HCT116 (cell line): ENCODE measurements at regions not wholly inside any gene's neighbourhood (a gene's known extent, or its start where the extent isn't known, plus 50 kb on each side); places are given as distances from the start of the nearest gene placed in this dataset.

Experiments
- CTCF ChIP-seq, 3 experiments: fragments of 200-600 bp in 1 of 3; sonication (generic) in 1 of 3; IDR thresholded peaks in 2 of 3; conservative IDR thresholded peaks in 1 of 3; 2 replicates each; pipeline ENCODE4 v1.5.1; 2012 to 2017; ENCODE audit warnings: low read depth in 2 of 3, low read length in 2 of 3, antibody characterized with exemption in 1 of 3, borderline replicate concordance in 1 of 3, control low read depth in 1 of 3, mild to moderate bottlenecking in 1 of 3, mixed read lengths in 1 of 3, mixed run types in 1 of 3, moderate library complexity in 1 of 3; ENCODE audit not compliant: insufficient read depth in 1 of 3
- EZH2 ChIP-seq: fragments of 200-600 bp; sonication (generic); IDR thresholded peaks from 2 replicates; pipeline ENCODE4 v1.6.1; 2017; ENCODE audit warnings: antibody characterized with exemption, mixed run types
- POLR2A ChIP-seq: IDR thresholded peaks from 2 replicates; pipeline ENCODE4 v1.7.0; 2011; ENCODE audit warnings: borderline replicate concordance; ENCODE audit not compliant: insufficient read depth, insufficient read length; ENCODE audit errors: extremely low read depth
- SP1 ChIP-seq: IDR thresholded peaks from 2 replicates; pipeline ENCODE4 v1.6.1; 2012; ENCODE audit warnings: low read depth
- ZBTB33 ChIP-seq: IDR thresholded peaks from 2 replicates; pipeline ENCODE4 v1.6.1; 2011; ENCODE audit warnings: mild to moderate bottlenecking, low read length, moderate library complexity; ENCODE audit not compliant: insufficient replicate concordance; ENCODE audit errors: extremely low read depth

- no peak for TF ChIP-seq CTCF (IDR thresholded peaks at IDR 0.05 in 2 of 3, conservative IDR thresholded peaks at IDR 0.05 in 1 of 3; ENCODE audit: borderline replicate concordance in 1 of 3, insufficient read depth in 1 of 3, low read depth in 2 of 3, low read length in 2 of 3)
- no peak for TF ChIP-seq SP1
- TF ChIP-seq ZBTB33 = no peak
- TF ChIP-seq POLR2A = no peak
- no peak for TF ChIP-seq EZH2
Measured at GRCh38 chr1:88039240-88039639, 644.8 kb upstream of the PKN2 start.
